ENCODE measurements at regions not wholly inside any gene's neighbourhood (a gene's known extent, or its start where the extent isn't known, plus 50 kb on each side); places are given as distances from the start of the nearest gene placed in this dataset.

DNA sequence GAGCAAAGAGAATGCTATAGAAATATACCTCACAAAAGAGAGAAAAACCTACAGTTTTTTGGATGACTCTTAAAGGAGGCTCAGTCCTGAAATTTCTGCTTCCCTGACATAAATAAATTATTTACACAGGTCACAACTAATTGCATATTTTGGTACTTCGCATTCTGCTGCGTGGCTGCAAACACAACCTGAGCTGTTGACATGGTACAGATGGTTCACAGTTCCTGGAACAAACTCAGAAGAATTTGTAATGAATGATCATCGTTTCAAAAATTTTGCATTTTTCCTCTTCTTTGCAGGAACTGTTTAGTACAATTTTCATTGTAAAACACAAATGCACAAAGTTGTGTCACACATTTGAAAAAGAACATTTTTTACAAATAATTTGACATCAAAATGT, 313.7 kb upstream of the SYT1 start:
- no peak for DNase-seq (ENCODE audit: low spot score)
- Histone ChIP-seq H3K36me3 (no peaks in the 10 kb centered on the region), H3K9me3 (no peaks in the 10 kb centered on the region), H3K4me3 (no peak overlapping the region), H3K4me1 (replicated peaks) (no peaks in the 10 kb centered on the region), H3K27ac (no peak overlapping the region), H3K27me3 (replicated peaks; ENCODE audit: insufficient read depth) (no peaks in the 10 kb centered on the region)
- TF ChIP-seq POLR2A (IDR thresholded peaks at IDR 0.05) (no peak), POLR2AphosphoS5 (IDR thresholded peaks at IDR 0.05) (no peak)
- TF ChIP-seq, protein P1, sequence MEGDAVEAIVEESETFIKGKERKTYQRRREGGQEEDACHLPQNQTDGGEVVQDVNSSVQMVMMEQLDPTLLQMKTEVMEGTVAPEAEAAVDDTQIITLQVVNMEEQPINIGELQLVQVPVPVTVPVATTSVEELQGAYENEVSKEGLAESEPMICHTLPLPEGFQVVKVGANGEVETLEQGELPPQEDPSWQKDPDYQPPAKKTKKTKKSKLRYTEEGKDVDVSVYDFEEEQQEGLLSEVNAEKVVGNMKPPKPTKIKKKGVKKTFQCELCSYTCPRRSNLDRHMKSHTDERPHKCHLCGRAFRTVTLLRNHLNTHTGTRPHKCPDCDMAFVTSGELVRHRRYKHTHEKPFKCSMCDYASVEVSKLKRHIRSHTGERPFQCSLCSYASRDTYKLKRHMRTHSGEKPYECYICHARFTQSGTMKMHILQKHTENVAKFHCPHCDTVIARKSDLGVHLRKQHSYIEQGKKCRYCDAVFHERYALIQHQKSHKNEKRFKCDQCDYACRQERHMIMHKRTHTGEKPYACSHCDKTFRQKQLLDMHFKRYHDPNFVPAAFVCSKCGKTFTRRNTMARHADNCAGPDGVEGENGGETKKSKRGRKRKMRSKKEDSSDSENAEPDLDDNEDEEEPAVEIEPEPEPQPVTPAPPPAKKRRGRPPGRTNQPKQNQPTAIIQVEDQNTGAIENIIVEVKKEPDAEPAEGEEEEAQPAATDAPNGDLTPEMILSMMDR (IDR thresholded peaks at IDR 0.05), result no peak
- WGBS, result 87% methylated on average over 3 of the region's 3 CpGs
- intact Hi-C loops (cut with DNase I), result no loop called here

DNA sequence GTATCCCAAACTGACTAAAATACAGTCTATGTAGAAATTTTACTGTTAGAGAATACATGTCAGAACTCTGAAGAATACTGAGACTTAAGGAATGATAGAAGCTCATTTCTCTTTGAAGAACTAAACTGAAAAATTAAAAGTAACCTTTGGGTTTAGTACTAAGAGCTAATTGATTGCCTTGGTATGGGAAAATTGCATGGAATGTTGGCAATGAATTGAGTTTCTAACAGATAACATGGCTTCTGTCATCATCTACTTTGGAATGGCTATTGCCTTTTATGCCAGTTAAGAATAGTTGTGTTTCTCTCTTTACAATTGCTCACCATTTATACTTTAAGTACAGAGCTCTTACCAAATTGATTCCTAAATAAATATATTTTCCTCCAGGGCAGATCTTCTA, 308.8 kb upstream of the SYT1 start:
- Histone ChIP-seq H3K9me3 (no peaks in the 10 kb centered on the region), H3K4me3 (no peak overlapping the region), H3K4me1 (replicated peaks) (no peaks in the 10 kb centered on the region), H3K27me3 (replicated peaks; ENCODE audit: insufficient read depth) (no peaks in the 10 kb centered on the region), H3K27ac (no peak overlapping the region), H3K36me3 (no peaks in the 10 kb centered on the region)
- TF ChIP-seq, protein P1 (IDR thresholded peaks at IDR 0.05), result no peak
- no peak for TF ChIP-seq POLR2AphosphoS5 (IDR thresholded peaks at IDR 0.05)
- no peak for DNase-seq (ENCODE audit: low spot score)
- intact Hi-C loops (cut with DNase I), result no loop called here

DNA sequence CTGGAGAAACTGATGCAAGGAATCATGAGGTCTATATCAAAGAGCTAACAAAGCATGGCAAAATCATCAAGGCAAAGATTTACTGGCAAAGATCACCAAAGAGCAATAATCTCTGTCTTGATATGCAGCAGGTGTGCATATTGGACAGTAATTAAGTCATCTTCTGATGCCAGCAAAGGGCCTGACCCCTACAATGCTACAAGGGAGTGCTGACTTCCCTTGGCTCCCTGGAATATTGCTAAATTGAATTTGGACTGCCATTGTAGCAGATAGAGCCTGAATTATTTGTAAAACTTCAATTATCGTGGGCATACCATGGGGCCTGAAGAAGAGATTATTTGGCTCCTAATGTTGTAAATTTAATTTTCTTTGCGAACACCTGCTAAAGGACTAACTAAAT, 307.9 kb upstream of the SYT1 start:
- Histone ChIP-seq H3K9me3 (no peaks in the 10 kb centered on the region), H3K27me3 (replicated peaks; ENCODE audit: insufficient read depth) (no peaks in the 10 kb centered on the region), H3K36me3 (no peaks in the 10 kb centered on the region), H3K4me3 (no peak overlapping the region), H3K4me1 (replicated peaks) (no peaks in the 10 kb centered on the region), H3K27ac (no peak overlapping the region)
- intact Hi-C loops (cut with DNase I), result no loop called here
- TF ChIP-seq POLR2AphosphoS5 (IDR thresholded peaks at IDR 0.05) (no peak), POLR2A (IDR thresholded peaks at IDR 0.05) (no peak)
- TF ChIP-seq, protein P1 (IDR thresholded peaks at IDR 0.05), result no peak
- 92% methylated on average over 2 of the region's 2 CpGs for WGBS
- no peak for DNase-seq (ENCODE audit: low spot score)

DNA sequence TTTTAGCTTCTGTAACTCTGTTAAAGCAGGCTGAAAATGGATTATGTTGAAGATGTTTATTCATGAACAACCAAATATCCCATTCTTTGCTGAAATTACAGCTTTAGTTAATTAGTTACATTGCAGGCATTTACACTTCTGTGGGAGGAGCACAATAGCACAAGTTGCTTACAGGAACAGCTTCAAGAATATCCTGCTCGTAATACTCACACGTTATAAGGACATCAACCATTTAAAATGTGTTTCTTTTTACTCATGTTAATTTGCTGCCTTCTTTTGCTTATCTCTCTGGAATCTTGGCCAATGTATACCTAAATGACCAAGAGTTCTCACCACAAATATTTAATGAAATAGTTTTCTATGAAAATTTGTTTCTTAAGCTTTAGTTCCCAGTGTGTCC, 305.2 kb upstream of the SYT1 start:
- no peak for DNase-seq (ENCODE audit: low spot score)
- Histone ChIP-seq H3K9me3 (no peaks in the 10 kb centered on the region), H3K4me3 (no peak overlapping the region), H3K36me3 (no peaks in the 10 kb centered on the region), H3K27ac (no peak overlapping the region), H3K4me1 (replicated peaks) (no peaks in the 10 kb centered on the region), H3K27me3 (replicated peaks; ENCODE audit: insufficient read depth) (no peaks in the 10 kb centered on the region)
- TF ChIP-seq POLR2A (IDR thresholded peaks at IDR 0.05), result no peak
- TF ChIP-seq, protein P1 (IDR thresholded peaks at IDR 0.05), result no peak
- TF ChIP-seq POLR2AphosphoS5 (IDR thresholded peaks at IDR 0.05), result no peak
- 56% methylated on average over 2 of the region's 2 CpGs for WGBS
- intact Hi-C loops (cut with DNase I), result no loop called here

DNA sequence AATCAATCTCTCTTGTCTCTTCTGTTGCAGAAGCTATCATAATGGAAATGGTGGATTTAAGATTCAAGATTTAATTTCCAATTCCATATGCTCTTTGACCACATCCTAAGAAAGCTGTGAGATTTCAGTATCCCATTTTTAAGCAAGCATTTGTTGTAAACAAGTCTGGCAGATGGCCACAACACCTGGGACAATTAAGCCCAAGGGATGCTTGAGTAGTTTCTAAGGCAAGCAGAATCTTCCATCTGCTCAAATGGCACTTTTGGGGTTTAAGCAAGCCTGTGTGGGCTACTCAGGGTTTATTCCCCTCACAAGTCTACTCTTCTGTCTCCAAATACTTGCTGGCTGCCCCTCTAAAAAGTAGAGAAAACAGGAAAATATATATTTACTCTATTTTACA, 304.7 kb upstream of the SYT1 start:
- Histone ChIP-seq H3K27ac (no peak overlapping the region), H3K27me3 (replicated peaks; ENCODE audit: insufficient read depth) (no peaks in the 10 kb centered on the region), H3K4me3 (no peak overlapping the region), H3K9me3 (no peaks in the 10 kb centered on the region), H3K4me1 (replicated peaks) (no peaks in the 10 kb centered on the region), H3K36me3 (no peaks in the 10 kb centered on the region)
- intact Hi-C loops (cut with DNase I), result no loop called here
- no peak for DNase-seq (ENCODE audit: low spot score)
- TF ChIP-seq, protein P1 (IDR thresholded peaks at IDR 0.05), result no peak
- TF ChIP-seq POLR2A (IDR thresholded peaks at IDR 0.05) (no peak), POLR2AphosphoS5 (IDR thresholded peaks at IDR 0.05) (no peak)

Data from prostate gland (tissue), 2 donors.